ENCODE measurements at regions not wholly inside any gene's neighbourhood (a gene's known extent, or its start where the extent isn't known, plus 50 kb on each side); places are given as distances from the start of the nearest gene placed in this dataset.
"Not testable (repeated sequence)": the region's sequence is repeated elsewhere in the genome, so short reads cannot be mapped to it uniquely, and the experiment has no call there.

GRCh38 chr17:31795941-31796340, 63.1 kb downstream of the COPRS start:
- not testable (repeated sequence) for TF ChIP-seq CTCF, EZH2phosphoT487 (IDR thresholded peaks at IDR 0.05)
